Neural cell (in vitro differentiated cells): ENCODE measurements at regions not wholly inside any gene's neighbourhood (a gene's known extent, or its start where the extent isn't known, plus 50 kb on each side); places are given as distances from the start of the nearest gene placed in this dataset.

Source experiments
- H2AFZ ChIP-seq: fragments of 200-600, 300-800 bp; sonication (generic), shearing (Covaris generic); 2 replicates; pipeline ENCODE4 v1.6.0; 2014; ENCODE audit warnings: low read depth, mild to moderate bottlenecking, antibody characterized with exemption, low read length, moderate library complexity
- H3F3A ChIP-seq: fragments of 200-600 bp; shearing (Covaris generic); 2 replicates; pipeline ENCODE4 v1.6.1; 2016; ENCODE audit warnings: mild to moderate bottlenecking, moderate library complexity, mixed read lengths, antibody characterized with exemption, low read length; ENCODE audit not compliant: insufficient read depth, poor library complexity, severe bottlenecking
- H3K27ac ChIP-seq: fragments of 200-600, 300-800 bp; sonication (generic), shearing (Covaris generic); 2 replicates; pipeline ENCODE4 v1.5.1; 2014; ENCODE audit warnings: mild to moderate bottlenecking, low read length, moderate library complexity
- H3K27me3 ChIP-seq: fragments of 300-800, 200-600 bp; sonication (generic), shearing (Covaris generic); 2 replicates; pipeline ENCODE4 v1.6.0; 2014; ENCODE audit warnings: mild to moderate bottlenecking, low read depth, low read length, moderate library complexity; ENCODE audit not compliant: insufficient read depth
- H3K36me3 ChIP-seq: fragments of 300-800, 200-600 bp; sonication (generic), shearing (Covaris generic); 2 replicates; pipeline ENCODE4 v1.5.1; 2014; ENCODE audit warnings: mild to moderate bottlenecking, antibody characterized with exemption, low read length, moderate library complexity; ENCODE audit not compliant: insufficient read depth
- H3K4me2 ChIP-seq: fragments of 300-800, 200-600 bp; sonication (generic), shearing (Covaris generic); 2 replicates; pipeline ENCODE4 v1.6.0; 2014; ENCODE audit warnings: mild to moderate bottlenecking, low read length
- H3K4me3 ChIP-seq: fragments of 300-800, 200-600 bp; sonication (generic), shearing (Covaris generic); 2 replicates; pipeline ENCODE4 v1.5.1; 2014; ENCODE audit warnings: mild to moderate bottlenecking, low read length, moderate library complexity
- H3K79me2 ChIP-seq: fragments of 200-600 bp; shearing (Covaris generic); replicated peaks from 2 replicates; pipeline ENCODE4 v1.6.0; 2014; ENCODE audit warnings: mild to moderate bottlenecking, low read length, moderate library complexity; ENCODE audit not compliant: insufficient read depth
- H3K9ac ChIP-seq: fragments of 300-800, 200-600 bp; sonication (generic), shearing (Covaris generic); 2 replicates; pipeline ENCODE4 v1.6.1; 2016; ENCODE audit warnings: mild to moderate bottlenecking, low read length, mixed read lengths
- H3K9me2 ChIP-seq: fragments of 200-600 bp; shearing (Covaris generic); 2 replicates; pipeline ENCODE4 v1.6.1; 2016; ENCODE audit warnings: mild to moderate bottlenecking, low read length, mixed read lengths; ENCODE audit not compliant: insufficient read depth
- H3K9me3 ChIP-seq: fragments of 200-600, 300-800 bp; sonication (generic), shearing (Covaris generic); 2 replicates; pipeline ENCODE4 v1.6.1; 2016; ENCODE audit warnings: mild to moderate bottlenecking, mixed run types, low read length, moderate library complexity, mixed read lengths
- H4K20me1 ChIP-seq: fragments of 200-600 bp; shearing (Covaris generic); 2 replicates; pipeline ENCODE4 v1.6.1; 2016; ENCODE audit warnings: mild to moderate bottlenecking, mixed run types; ENCODE audit not compliant: insufficient read depth
- EP300 ChIP-seq: fragments of 450-650 bp; conservative IDR thresholded peaks from 2 replicates; pipeline ENCODE4 v1.6.1; 2014; ENCODE audit warnings: antibody characterized with exemption, mild to moderate bottlenecking, moderate library complexity; ENCODE audit not compliant: poor library complexity, severe bottlenecking
- EZH2 ChIP-seq: fragments of 200-600, 300-800 bp; shearing (Covaris generic), sonication (generic); IDR thresholded peaks from 2 replicates; pipeline ENCODE4 v1.6.1; 2014; ENCODE audit warnings: antibody characterized with exemption, low read length, borderline replicate concordance, mild to moderate bottlenecking; ENCODE audit not compliant: insufficient read depth, poor library complexity, severe bottlenecking
- MXI1 ChIP-seq: fragments of 450-650 bp; conservative IDR thresholded peaks from 2 replicates; pipeline ENCODE4 v1.6.1; 2014; ENCODE audit warnings: antibody characterized with exemption, mild to moderate bottlenecking; ENCODE audit not compliant: poor library complexity, severe bottlenecking
- POLR2AphosphoS5 ChIP-seq: IDR thresholded peaks from 2 replicates; pipeline ENCODE4 v1.6.1; 2012
- RAD21 ChIP-seq: fragments of 450-650 bp; conservative IDR thresholded peaks from 2 replicates; pipeline ENCODE4 v1.6.1; 2014; ENCODE audit warnings: antibody characterized with exemption, mild to moderate bottlenecking, moderate library complexity
- REST ChIP-seq: IDR thresholded peaks from 2 replicates; pipeline ENCODE4 v1.6.1; 2012; ENCODE audit warnings: borderline replicate concordance
- SMC3 ChIP-seq: fragments of 450-650 bp; conservative IDR thresholded peaks from 2 replicates; pipeline ENCODE4 v1.6.1; 2014; ENCODE audit warnings: antibody characterized with exemption, mild to moderate bottlenecking, moderate library complexity; ENCODE audit not compliant: poor library complexity
- TAF1 ChIP-seq: IDR thresholded peaks from 2 replicates; pipeline ENCODE4 v1.6.1; 2012; ENCODE audit warnings: low read depth
- TF ChIP-seq, protein P1 (sequence below): fragments of 450-650 bp; IDR thresholded peaks from 2 replicates; pipeline ENCODE4 v1.5.1; 2014; ENCODE audit warnings: antibody characterized with exemption, mild to moderate bottlenecking, moderate library complexity; ENCODE audit not compliant: poor library complexity, severe bottlenecking

DNA sequence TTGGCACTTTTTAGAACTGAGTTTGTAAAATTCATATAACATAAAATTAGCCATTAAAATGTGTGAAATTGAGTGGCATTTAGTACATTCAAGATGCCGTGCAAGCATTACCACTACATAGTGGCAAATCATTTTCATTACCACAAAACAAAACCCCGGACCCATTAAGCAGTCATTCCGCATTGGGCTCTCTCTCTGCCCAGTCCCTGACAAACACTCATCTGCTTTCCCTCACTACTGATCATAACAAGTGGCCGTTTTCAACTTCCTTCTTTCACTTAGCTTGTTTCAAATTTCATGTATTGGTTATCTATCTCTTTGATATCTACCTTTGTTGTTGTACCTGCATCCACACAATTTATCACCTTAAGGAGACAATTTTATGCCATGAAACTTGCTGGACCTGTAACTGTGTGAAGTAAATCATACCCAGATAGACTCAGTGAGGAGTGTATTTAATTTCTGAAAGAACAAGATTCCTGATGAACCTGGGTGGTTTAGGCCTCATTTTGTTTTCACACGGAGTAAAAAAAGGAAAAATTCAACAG lies 202.1 kb downstream of the OR13H1 start:
- no peaks in the 10 kb centered on the region for H3K36me3 ChIP-seq
- no peaks in the 10 kb centered on the region for H4K20me1 ChIP-seq
- no peaks in the 10 kb centered on the region for H3K9me2 ChIP-seq
- no peaks in the 10 kb centered on the region for H3F3A ChIP-seq
- no peak for TF ChIP-seq REST
- TF ChIP-seq RAD21, result no peak
- TF ChIP-seq, protein P1, sequence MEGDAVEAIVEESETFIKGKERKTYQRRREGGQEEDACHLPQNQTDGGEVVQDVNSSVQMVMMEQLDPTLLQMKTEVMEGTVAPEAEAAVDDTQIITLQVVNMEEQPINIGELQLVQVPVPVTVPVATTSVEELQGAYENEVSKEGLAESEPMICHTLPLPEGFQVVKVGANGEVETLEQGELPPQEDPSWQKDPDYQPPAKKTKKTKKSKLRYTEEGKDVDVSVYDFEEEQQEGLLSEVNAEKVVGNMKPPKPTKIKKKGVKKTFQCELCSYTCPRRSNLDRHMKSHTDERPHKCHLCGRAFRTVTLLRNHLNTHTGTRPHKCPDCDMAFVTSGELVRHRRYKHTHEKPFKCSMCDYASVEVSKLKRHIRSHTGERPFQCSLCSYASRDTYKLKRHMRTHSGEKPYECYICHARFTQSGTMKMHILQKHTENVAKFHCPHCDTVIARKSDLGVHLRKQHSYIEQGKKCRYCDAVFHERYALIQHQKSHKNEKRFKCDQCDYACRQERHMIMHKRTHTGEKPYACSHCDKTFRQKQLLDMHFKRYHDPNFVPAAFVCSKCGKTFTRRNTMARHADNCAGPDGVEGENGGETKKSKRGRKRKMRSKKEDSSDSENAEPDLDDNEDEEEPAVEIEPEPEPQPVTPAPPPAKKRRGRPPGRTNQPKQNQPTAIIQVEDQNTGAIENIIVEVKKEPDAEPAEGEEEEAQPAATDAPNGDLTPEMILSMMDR, result no peak
- TF ChIP-seq EZH2, result no peak
- TF ChIP-seq SMC3, result no peak
- no peak for TF ChIP-seq MXI1
- no peak for TF ChIP-seq POLR2AphosphoS5
- TF ChIP-seq TAF1, result no peak
- TF ChIP-seq EP300, result no peak
- H3K27me3 ChIP-seq, result no peaks in the 10 kb centered on the region
- H3K79me2 ChIP-seq, result no peaks in the 10 kb centered on the region
- no peak overlapping the region for H2AFZ ChIP-seq
- no peak overlapping the region for H3K9ac ChIP-seq
- no peaks in the 10 kb centered on the region for H3K9me3 ChIP-seq
- no peak overlapping the region for H3K27ac ChIP-seq
- H3K4me2 ChIP-seq, result no peak overlapping the region
- no peak overlapping the region for H3K4me3 ChIP-seq

GRCh38 chrX:131746491-131746968 lies 202.7 kb downstream of the OR13H1 start:
- no peak overlapping the region for H3K27ac ChIP-seq

More at GRCh38 chrX:131746491-131746968, 202.7 kb downstream of the OR13H1 start:
- H3F3A ChIP-seq, result no peaks in the 10 kb centered on the region
- no peaks in the 10 kb centered on the region for H3K79me2 ChIP-seq
- H3K4me2 ChIP-seq, result no peak overlapping the region
- no peak overlapping the region for H3K9ac ChIP-seq
- H3K4me3 ChIP-seq, result no peak overlapping the region
- H3K9me3 ChIP-seq, result no peaks in the 10 kb centered on the region
- H4K20me1 ChIP-seq, result no peaks in the 10 kb centered on the region
- no peak overlapping the region for H2AFZ ChIP-seq
- H3K27me3 ChIP-seq, result no peaks in the 10 kb centered on the region
- TF ChIP-seq REST (no peak), RAD21 (no peak), MXI1 (no peak), TAF1 (no peak), SMC3 (no peak), EZH2 (no peak), POLR2AphosphoS5 (no peak), EP300 (no peak)
- TF ChIP-seq, protein P1, result no peak
- H3K36me3 ChIP-seq, result no peaks in the 10 kb centered on the region
- no peaks in the 10 kb centered on the region for H3K9me2 ChIP-seq
